H9 (cell line): ENCODE measurements at regions not wholly inside any gene's neighbourhood (a gene's known extent, or its start where the extent isn't known, plus 50 kb on each side); places are given as distances from the start of the nearest gene placed in this dataset.

Experiments
- DNase-seq: peaks from one replicate; pipeline ENCODE4 v3.0.0-alpha.2; 2017
- H2AFZ ChIP-seq: one replicate; pipeline ENCODE4 v1.6.1; 2013; ENCODE audit warnings: mild to moderate bottlenecking, low read length, control low read depth, moderate library complexity
- H2AK5ac ChIP-seq: 2 replicates; pipeline ENCODE4 v1.6.1; 2013; ENCODE audit warnings: low read length, control low read depth, mixed read lengths; ENCODE audit not compliant: insufficient read length
- H2BK120ac ChIP-seq: one replicate; pipeline ENCODE4 v1.6.1; 2013; ENCODE audit warnings: low read depth, mild to moderate bottlenecking, low read length, control low read depth, inconsistent platforms; ENCODE audit not compliant: poor library complexity, severe bottlenecking
- H2BK12ac ChIP-seq: 2 replicates; pipeline ENCODE4 v1.6.1; 2013; ENCODE audit warnings: low read length, control low read depth, mixed read lengths, low read depth; ENCODE audit not compliant: insufficient read length
- H2BK15ac ChIP-seq: 2 replicates; pipeline ENCODE4 v1.6.1; 2013; ENCODE audit warnings: low read depth, low read length, control low read depth
- H2BK20ac ChIP-seq: one replicate; pipeline ENCODE4 v1.6.1; 2013; ENCODE audit warnings: low read depth, mild to moderate bottlenecking, low read length, control low read depth, inconsistent platforms; ENCODE audit not compliant: poor library complexity, severe bottlenecking
- H2BK5ac ChIP-seq: 2 replicates; pipeline ENCODE4 v1.6.1; 2013; ENCODE audit warnings: low read length, control low read depth, mixed read lengths; ENCODE audit not compliant: insufficient read length
- H3K14ac ChIP-seq: 2 replicates; pipeline ENCODE4 v1.6.1; 2013; ENCODE audit warnings: low read length, control low read depth; ENCODE audit not compliant: insufficient read depth
- H3K18ac ChIP-seq: 2 replicates; pipeline ENCODE4 v1.6.1; 2013; ENCODE audit warnings: low read depth, mild to moderate bottlenecking, mixed read lengths, low read length, control low read depth; ENCODE audit not compliant: insufficient read length
- H3K23ac ChIP-seq: 2 replicates; pipeline ENCODE4 v1.6.1; 2013; ENCODE audit warnings: low read length, control low read depth, mixed read lengths, low read depth; ENCODE audit not compliant: insufficient read length
- H3K23me2 ChIP-seq: 2 replicates; pipeline ENCODE4 v1.6.1; 2013; ENCODE audit warnings: low read depth, mild to moderate bottlenecking, mixed read lengths, low read length, control low read depth; ENCODE audit not compliant: insufficient read length, poor library complexity, severe bottlenecking
- H3K27ac ChIP-seq: 2 replicates; pipeline ENCODE4 v1.5.1; 2013; ENCODE audit warnings: low read length, control low read depth, mixed read lengths, low read depth; ENCODE audit not compliant: insufficient read length
- H3K27me3 ChIP-seq: 2 replicates; pipeline ENCODE4 v1.6.1; 2013; ENCODE audit warnings: low read length, control low read depth, inconsistent platforms; ENCODE audit not compliant: insufficient read depth
- H3K4ac ChIP-seq: 2 replicates; pipeline ENCODE4 v1.6.1; 2013; ENCODE audit warnings: low read depth, mild to moderate bottlenecking, control low read depth, inconsistent platforms, low read length, moderate library complexity
- H3K4me1 ChIP-seq: 2 replicates; pipeline ENCODE4 v1.6.1; 2013; ENCODE audit warnings: low read length, control low read depth, inconsistent platforms; ENCODE audit not compliant: insufficient read depth
- H3K4me2 ChIP-seq: 2 replicates; pipeline ENCODE4 v1.6.1; 2013; ENCODE audit warnings: low read length, control low read depth, mixed read lengths; ENCODE audit not compliant: insufficient read length, insufficient read depth
- H3K56ac ChIP-seq: 2 replicates; pipeline ENCODE4 v1.6.1; 2013; ENCODE audit warnings: low read depth, mild to moderate bottlenecking, mixed read lengths, low read length, control low read depth; ENCODE audit not compliant: insufficient read length
- H3K79me1 ChIP-seq: 2 replicates; pipeline ENCODE4 v1.6.1; 2013; ENCODE audit warnings: low read depth, mild to moderate bottlenecking, moderate library complexity, low read length, control low read depth, inconsistent platforms; ENCODE audit not compliant: insufficient read depth, poor library complexity, severe bottlenecking
- H3K79me2 ChIP-seq: 2 replicates; pipeline ENCODE4 v1.6.1; 2013; ENCODE audit warnings: low read length, control low read depth, inconsistent platforms; ENCODE audit not compliant: insufficient read depth
- H3K9ac ChIP-seq: 2 replicates; pipeline ENCODE4 v1.6.1; 2013; ENCODE audit warnings: low read length, control low read depth, mixed read lengths; ENCODE audit not compliant: insufficient read length; ENCODE audit errors: extremely low read depth
- H3K9me3 ChIP-seq: one replicate; pipeline ENCODE4 v1.6.1; 2013; ENCODE audit warnings: low read depth, low read length, inconsistent platforms; ENCODE audit not compliant: control insufficient read depth
- H3T11ph ChIP-seq: one replicate; pipeline ENCODE4 v1.6.1; 2013; ENCODE audit warnings: mild to moderate bottlenecking, low read length, control low read depth, inconsistent platforms
- H4K20me1 ChIP-seq: one replicate; pipeline ENCODE4 v1.6.1; 2013; ENCODE audit not compliant: control insufficient read depth, insufficient read length, insufficient read depth
- H4K5ac ChIP-seq: 2 replicates; pipeline ENCODE4 v1.6.1; 2013; ENCODE audit warnings: low read depth, mild to moderate bottlenecking, mixed read lengths, low read length, control low read depth; ENCODE audit not compliant: insufficient read length
- H4K8ac ChIP-seq: replicated peaks from 2 replicates; pipeline ENCODE4 v1.6.1; 2013; ENCODE audit warnings: low read length, control low read depth, mixed read lengths, low read depth; ENCODE audit not compliant: insufficient read length
- H4K91ac ChIP-seq: 2 replicates; pipeline ENCODE4 v1.6.1; 2013; ENCODE audit warnings: low read depth, mild to moderate bottlenecking, moderate library complexity, mixed read lengths, low read length, control low read depth; ENCODE audit not compliant: insufficient read length
- H3K27ac Mint-ChIP-seq, 3 experiments: 2 replicates in 2 of 3; 3 replicates in 1 of 3; pipeline ENCODE4 v1.8.0; 2020 to 2021; ENCODE audit warnings: mixed read lengths in 3 of 3, mild to moderate bottlenecking in 1 of 3, moderate library complexity in 1 of 3
- H3K27me3 Mint-ChIP-seq: 2 replicates; pipeline ENCODE4 v1.8.0; 2021; ENCODE audit warnings: low read depth, mild to moderate bottlenecking, moderate library complexity, mixed read lengths
- H3K36me3 Mint-ChIP-seq, 3 experiments: 2 replicates in 2 of 3; 3 replicates in 1 of 3; pipeline ENCODE4 v1.8.0; 2020 to 2021; ENCODE audit warnings: low read depth in 3 of 3, mixed read lengths in 3 of 3; ENCODE audit not compliant: insufficient read depth in 1 of 3
- H3K4me1 Mint-ChIP-seq, 2 experiments: 2 replicates each; pipeline ENCODE4 v1.8.0; 2020; ENCODE audit warnings: mixed read lengths in 2 of 2
- H3K4me3 Mint-ChIP-seq, 2 experiments: 2 replicates in 1 of 2; 3 replicates in 1 of 2; pipeline ENCODE4 v1.8.0; 2020 to 2021; ENCODE audit warnings: mild to moderate bottlenecking in 2 of 2, mixed read lengths in 2 of 2, moderate library complexity in 1 of 2
- H3K9me3 Mint-ChIP-seq, 2 experiments: 2 replicates in 1 of 2; 3 replicates in 1 of 2; pipeline ENCODE4 v1.8.0; 2020; ENCODE audit warnings: mild to moderate bottlenecking in 2 of 2, mixed read lengths in 2 of 2, moderate library complexity in 1 of 2
- CTCF ChIP-seq: fragments of 200-600 bp; sonication (generic); conservative IDR thresholded peaks from 3 replicates; pipeline ENCODE4 v1.8.0; 2021; ENCODE audit warnings: antibody characterized with exemption, mild to moderate bottlenecking
- WGBS: extraction: QIAGEN DNeasy Blood & Tissue Kit; methylation state at CpG from one replicate; pipeline ENCODE4 v1.1.7; 2013; ENCODE audit warnings: missing lambda C conversion rate, low lambda C conversion rate, mixed read lengths; ENCODE audit not compliant: insufficient read length; ENCODE audit errors: extremely low coverage; 5-methylcytosine and 5-hydroxymethylcytosine counted together

GRCh38 chr10:128263891-128264688 is 137.9 kb upstream of the MKI67 start:
- peaks cover 0 to 4% (median 0%) of the 10 kb centered on the region in 3 experiments; a peak in 2 of 7 replicates for H3K36me3 Mint-ChIP-seq
- H3K9ac ChIP-seq = no peak overlapping the region
- H4K91ac ChIP-seq = no peak overlapping the region
- no peak overlapping the region for H2BK120ac ChIP-seq
- no peaks in the 10 kb centered on the region for H3K23me2 ChIP-seq
- no peaks in the 10 kb centered on the region for H3K79me1 ChIP-seq
- no peak overlapping the region for H3K23ac ChIP-seq
- H2BK15ac ChIP-seq = no peak overlapping the region
- H3K79me2 ChIP-seq = no peaks in the 10 kb centered on the region
- no peaks in the 10 kb centered on the region for H3K27me3 ChIP-seq
- no peaks in the 10 kb centered on the region; a peak in 1 of 5 replicates for H3K9me3 Mint-ChIP-seq
- no peak overlapping the region for H3K4me3 Mint-ChIP-seq
- no peak overlapping the region for H3K4ac ChIP-seq
- no peak overlapping the region for H3K27ac ChIP-seq
- peak; percentile 77 for DNase-seq
- H4K8ac ChIP-seq = no peak overlapping the region
- peak; percentile 79 for TF ChIP-seq CTCF
- no peak overlapping the region for H4K5ac ChIP-seq
- H3K4me2 ChIP-seq = no peak overlapping the region
- H3K4me1 ChIP-seq = no peaks in the 10 kb centered on the region
- peak overlapping the region; percentile 79 for H2AFZ ChIP-seq
- H3K27me3 Mint-ChIP-seq = peaks cover 8% of the 10 kb centered on the region
- no peaks in the 10 kb centered on the region for H3K9me3 ChIP-seq
- H2BK20ac ChIP-seq = no peak overlapping the region
- WGBS = no CpG with 5 or more reads among the region's 13 CpGs
- no peaks in the 10 kb centered on the region for H4K20me1 ChIP-seq
- H2AK5ac ChIP-seq = no peak overlapping the region
- no peak overlapping the region for H3K14ac ChIP-seq
- no peak overlapping the region for H2BK5ac ChIP-seq
- no peak overlapping the region for H3K56ac ChIP-seq
- H3K18ac ChIP-seq = no peak overlapping the region
- H2BK12ac ChIP-seq = no peak overlapping the region
- H3K4me1 Mint-ChIP-seq = peaks cover 30 to 38% of the 10 kb centered on the region in 2 experiments
- no peak overlapping the region for H3T11ph ChIP-seq
- no peak overlapping the region for H3K27ac Mint-ChIP-seq
